ENCODE measurements at regions not wholly inside any gene's neighbourhood (a gene's known extent, or its start where the extent isn't known, plus 50 kb on each side); places are given as distances from the start of the nearest gene placed in this dataset.
A peak's percentile ranks its signal among the peaks of the same experiment; 100 is the strongest.
"Not testable (repeated sequence)": the region's sequence is repeated elsewhere in the genome, so short reads cannot be mapped to it uniquely, and the experiment has no call there.

GRCh38 chr16:10232757-10233156 lies 50.5 kb upstream of the GRIN2A start:
- DNase-seq (ENCODE audit: low spot score), result no peak

- DNase-seq (ENCODE audit: low spot score), result no peak
Measured at GRCh38 chr16:10239640-10240039, 57.4 kb upstream of the GRIN2A start.

GRCh38 chr16:10240854-10241613 lies 58.8 kb upstream of the GRIN2A start:
- DNase-seq (ENCODE audit: low spot score), result no peak

GRCh38 chr16:10242097-10242496 lies 59.9 kb upstream of the GRIN2A start:
- no peak for DNase-seq (ENCODE audit: low spot score)

- DNase-seq (ENCODE audit: low spot score), result no peak
Measured at GRCh38 chr16:10242916-10243315, 60.7 kb upstream of the GRIN2A start.

- no peak for DNase-seq (ENCODE audit: low spot score)
Measured at GRCh38 chr16:10245002-10245401, 62.8 kb upstream of the GRIN2A start.

- no peak for DNase-seq (ENCODE audit: low spot score)
Measured at GRCh38 chr16:10250137-10250828, 68.1 kb upstream of the GRIN2A start.

GRCh38 chr16:10252155-10252554 lies 69.9 kb upstream of the GRIN2A start:
- no peak for DNase-seq (ENCODE audit: low spot score)

GRCh38 chr16:10253409-10253808 lies 71.2 kb upstream of the GRIN2A start:
- DNase-seq (ENCODE audit: low spot score), result no peak

GRCh38 chr16:10255728-10256127 lies 73.5 kb upstream of the GRIN2A start:
- no peak for DNase-seq (ENCODE audit: low spot score)

GRCh38 chr16:10256784-10257641 lies 74.8 kb upstream of the GRIN2A start:
- peak; percentile 34 for DNase-seq (ENCODE audit: low spot score)

- DNase-seq (ENCODE audit: low spot score), result not testable (repeated sequence)
Measured at GRCh38 chr16:10257642-10258251, 75.5 kb upstream of the GRIN2A start.

- not testable (repeated sequence) for DNase-seq (ENCODE audit: low spot score)
Measured at GRCh38 chr16:10258930-10259603, 76.8 kb upstream of the GRIN2A start.

- no peak for DNase-seq (ENCODE audit: low spot score)
Measured at GRCh38 chr16:10261077-10261476, 78.8 kb upstream of the GRIN2A start.

GRCh38 chr16:10261526-10261925 lies 79.3 kb upstream of the GRIN2A start:
- DNase-seq (ENCODE audit: low spot score), result not testable (repeated sequence)

GRCh38 chr16:10262377-10263132 lies 80.3 kb upstream of the GRIN2A start:
- no peak for DNase-seq (ENCODE audit: low spot score)

- peak; percentile 6 for DNase-seq (ENCODE audit: low spot score)
Measured at GRCh38 chr16:10265770-10266615, 83.8 kb upstream of the GRIN2A start.

- DNase-seq (ENCODE audit: low spot score), result peak; percentile 87
Measured at GRCh38 chr16:10266809-10267208, 84.6 kb upstream of the GRIN2A start.

- DNase-seq (ENCODE audit: low spot score), result no peak
Measured at GRCh38 chr16:10269632-10270031, 87.4 kb upstream of the GRIN2A start.

Data from activated CD4-positive, alpha-beta T cell treated with anti-CD3 and anti-CD28 coated beads, Interleukin-2, Interleukin-4, amounts not matched to agents 100 ng/mL and 50 ng/mL, durations not matched to agents 16 hours and 8 hours (primary cell).